NCI-H1417 (cell line): ENCODE measurements at regions not wholly inside any gene's neighbourhood (a gene's known extent, or its start where the extent isn't known, plus 50 kb on each side); places are given as distances from the start of the nearest gene placed in this dataset.
A peak's percentile ranks its signal among the peaks of the same experiment; 100 is the strongest.

Source experiments
- DNase-seq, 3 experiments: peaks; one replicate each; lab custom pipeline; 2025; lab: John Stamatoyannopoulos, UW

DNA sequence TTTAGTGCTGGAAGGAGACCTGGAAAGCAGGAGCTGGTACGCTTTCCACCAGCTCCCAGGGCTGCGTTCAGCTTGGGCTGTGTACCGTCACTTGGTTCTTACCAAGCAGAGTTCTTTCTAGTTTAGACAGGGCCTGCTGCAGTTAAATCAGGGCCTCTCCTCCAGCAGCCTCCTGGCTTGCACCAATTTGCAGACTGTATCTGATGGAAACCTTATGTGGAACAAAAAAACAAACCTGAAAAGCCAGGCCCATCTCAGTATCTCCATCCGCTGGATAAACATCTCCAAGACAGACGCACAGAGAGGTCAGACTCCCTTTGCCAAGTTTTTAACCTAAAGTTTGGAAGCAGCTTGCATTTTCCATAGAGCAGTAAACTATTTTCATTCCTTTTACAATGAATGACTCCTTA is 288.6 kb upstream of the SORL1-AS1 start:
- no peak for DNase-seq

- DNase-seq: no peak
Observed at GRCh38 chr11:121740902-121741301, 288.1 kb upstream of the SORL1-AS1 start.

DNA sequence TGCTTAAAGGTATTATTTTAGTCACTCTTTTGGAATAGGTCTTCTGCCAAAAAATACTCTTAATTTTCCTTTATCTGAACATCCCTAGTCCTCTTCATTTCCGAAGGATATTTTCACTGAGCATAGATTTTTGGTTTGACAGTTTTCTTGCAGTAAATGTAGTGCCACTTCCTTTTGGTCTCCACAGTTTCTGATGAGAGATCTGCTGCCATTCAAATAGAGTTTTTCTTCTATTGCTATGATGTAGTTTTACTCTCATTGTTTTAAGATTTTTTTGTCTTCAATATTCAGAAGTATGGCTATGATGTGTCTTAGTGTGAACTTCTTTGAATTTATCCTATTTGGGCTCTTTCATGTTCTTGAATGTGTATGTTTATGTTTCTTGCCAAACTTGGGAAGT is 281.1 kb upstream of the SORL1-AS1 start:
- DNase-seq: no peak

DNA sequence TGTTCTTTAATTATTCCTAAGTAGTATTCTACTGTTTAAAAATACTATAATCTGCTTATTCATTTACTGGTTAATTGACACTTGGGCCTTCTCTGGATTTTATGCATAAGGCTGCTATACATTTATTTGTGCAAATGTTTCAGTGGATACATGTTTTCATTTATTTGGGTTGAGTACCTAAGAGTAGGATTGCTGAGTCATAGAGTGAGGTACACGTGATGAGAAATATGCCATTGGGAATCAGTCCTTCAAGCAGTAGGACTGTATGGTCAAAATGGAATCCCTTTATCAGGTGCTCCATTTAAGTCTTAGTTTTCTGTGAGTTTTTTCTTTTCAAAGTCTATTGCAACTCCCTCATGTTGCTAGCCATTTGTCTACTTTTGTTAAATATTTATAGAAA is 275.2 kb upstream of the SORL1-AS1 start:
- no peak for DNase-seq

DNA sequence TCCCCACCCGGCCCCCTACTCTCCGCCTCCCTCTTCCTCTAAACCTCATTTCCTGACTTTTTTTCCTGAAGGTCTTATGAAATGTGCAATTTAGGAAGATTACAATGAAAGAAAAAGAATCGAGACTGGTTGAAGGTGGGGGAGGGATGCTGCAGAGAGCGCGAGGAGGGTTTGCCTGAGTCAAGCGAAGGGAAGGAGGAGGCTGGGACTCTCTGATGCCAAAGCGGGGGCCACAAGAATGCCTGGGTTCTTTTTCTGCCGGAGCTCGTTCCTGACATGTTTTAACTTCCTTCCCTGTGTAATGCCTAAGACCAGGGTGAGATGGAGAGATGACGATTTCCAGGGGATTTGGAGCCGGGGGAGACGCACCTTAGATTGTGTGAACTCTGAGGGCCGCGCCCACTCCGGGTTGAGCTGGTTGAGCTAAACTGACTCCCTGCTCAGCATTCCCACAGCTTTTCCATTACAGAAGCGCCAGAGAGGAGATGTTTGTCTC is 270.5 kb upstream of the SORL1-AS1 start:
- peak in 2 of 3 experiments; percentile 71 to 78 for DNase-seq

GRCh38 chr11:121722431-121723245 is 269.9 kb upstream of the SORL1-AS1 start:
- peak; percentile 54 to 96 (median 90) for DNase-seq

DNA sequence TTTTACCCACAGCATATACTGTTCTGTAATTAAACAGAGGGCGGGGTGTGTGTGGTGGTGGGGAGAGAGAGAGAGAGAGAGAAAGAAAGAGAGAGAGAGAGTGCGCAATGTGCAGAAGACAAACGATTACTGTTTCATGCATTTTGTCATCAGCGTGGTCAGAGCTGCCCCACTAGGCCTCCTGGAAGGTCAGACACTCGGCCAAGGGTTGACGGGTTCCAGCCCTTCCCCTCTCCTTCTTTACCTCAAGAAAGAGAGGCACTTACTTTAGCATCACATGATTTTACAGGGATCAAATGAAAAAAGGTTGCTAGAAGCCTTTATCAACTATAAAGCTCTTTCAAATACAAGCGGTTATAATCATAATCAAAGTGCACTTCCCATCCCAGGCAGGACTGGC is 269.2 kb upstream of the SORL1-AS1 start:
- DNase-seq: peak in 1 of 3 experiments; percentile 44

DNA sequence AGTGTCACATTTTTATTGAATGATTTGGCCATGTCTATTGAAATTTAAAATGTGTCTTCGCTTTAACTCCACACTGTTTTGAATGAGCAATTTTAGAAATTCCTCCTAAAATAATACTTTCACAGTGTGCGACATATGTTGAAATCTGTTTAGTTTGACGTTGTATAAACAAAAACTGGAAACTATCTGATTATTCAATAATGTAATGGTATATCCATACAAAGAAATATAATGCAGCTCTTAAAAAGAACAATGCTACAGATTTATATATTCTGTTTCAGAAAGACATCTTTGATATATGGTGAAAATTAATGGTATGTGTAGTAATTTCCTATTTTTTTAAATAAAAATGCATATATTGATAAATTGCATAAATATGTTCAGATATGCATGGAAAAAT is 268.7 kb upstream of the SORL1-AS1 start:
- no peak for DNase-seq

DNA sequence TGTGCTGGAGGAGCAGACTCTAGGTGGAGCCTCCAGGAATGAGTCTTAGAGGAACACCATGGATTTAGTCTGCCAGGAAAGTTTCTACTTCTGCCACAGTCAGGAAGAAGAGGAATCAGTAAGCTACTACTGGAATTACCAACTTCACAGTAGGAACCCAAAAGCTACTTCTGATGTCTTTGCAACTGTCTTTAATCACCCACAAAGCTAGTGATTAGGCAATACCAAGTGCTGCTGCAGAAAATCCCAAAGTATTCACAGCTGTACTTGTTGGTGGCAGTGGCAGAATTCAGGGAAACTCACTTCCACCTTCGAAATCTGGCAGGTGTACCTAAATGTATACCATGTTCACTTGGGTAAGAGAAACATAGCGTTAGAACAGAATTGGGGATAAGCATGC is 264.5 kb upstream of the SORL1-AS1 start:
- DNase-seq: no peak

DNA sequence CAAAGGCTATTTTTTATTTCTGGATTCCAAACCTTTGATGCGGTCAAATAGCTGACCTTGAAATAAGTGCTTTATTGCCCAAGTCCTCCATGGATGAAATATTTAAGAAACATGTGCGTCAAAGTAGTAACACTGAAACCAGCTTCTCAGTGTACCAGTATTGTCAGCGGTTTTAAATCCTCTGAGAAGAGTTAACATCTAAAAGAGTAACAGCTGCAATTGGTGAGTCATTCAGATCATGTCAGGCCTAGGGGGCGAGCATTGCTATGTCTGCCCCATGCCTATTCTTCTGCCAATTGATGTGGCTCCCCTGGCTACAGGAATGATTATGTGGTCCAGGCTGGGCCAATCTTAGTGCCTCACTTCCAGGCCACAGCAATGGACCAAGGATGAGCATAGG is 263.3 kb upstream of the SORL1-AS1 start:
- DNase-seq: no peak

DNA sequence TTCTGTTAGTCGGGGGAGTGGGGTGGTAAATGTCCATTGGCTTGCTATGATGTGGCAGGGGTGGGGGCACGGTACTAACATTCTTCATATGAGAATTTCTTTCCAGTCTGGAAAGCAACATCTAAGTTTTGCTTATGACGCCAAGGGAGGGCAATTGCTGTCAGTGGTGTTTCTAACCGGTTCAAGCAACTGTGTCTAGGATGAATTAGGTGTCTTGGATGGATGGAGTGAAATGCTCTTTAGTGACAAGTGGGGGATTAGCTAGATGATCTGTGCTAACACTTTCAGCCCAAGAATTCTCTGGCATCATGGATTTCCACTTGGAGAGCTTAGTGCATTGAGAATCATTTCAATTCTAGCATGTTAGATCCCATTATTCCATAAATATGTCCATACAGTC is 262.6 kb upstream of the SORL1-AS1 start:
- no peak for DNase-seq

DNA sequence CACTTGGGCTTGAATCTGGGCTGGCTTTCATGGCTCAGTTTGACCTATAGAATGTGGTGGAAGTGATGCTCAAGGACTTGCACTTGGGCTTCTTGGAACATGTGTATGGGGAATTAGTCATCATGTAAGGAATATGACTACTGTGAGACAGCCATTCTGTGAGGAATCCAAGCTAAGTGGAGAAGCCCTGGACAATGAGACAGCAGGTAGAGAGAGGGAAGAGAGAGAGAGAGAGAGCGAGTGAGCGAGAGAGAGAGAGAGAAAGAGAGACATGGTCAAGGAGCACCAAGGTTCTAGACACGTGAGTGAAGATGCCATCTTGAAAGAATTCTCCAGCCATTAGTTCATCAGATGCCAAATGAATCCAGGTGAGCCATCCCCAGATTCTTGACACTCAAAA is 261.6 kb upstream of the SORL1-AS1 start:
- DNase-seq: no peak

DNA sequence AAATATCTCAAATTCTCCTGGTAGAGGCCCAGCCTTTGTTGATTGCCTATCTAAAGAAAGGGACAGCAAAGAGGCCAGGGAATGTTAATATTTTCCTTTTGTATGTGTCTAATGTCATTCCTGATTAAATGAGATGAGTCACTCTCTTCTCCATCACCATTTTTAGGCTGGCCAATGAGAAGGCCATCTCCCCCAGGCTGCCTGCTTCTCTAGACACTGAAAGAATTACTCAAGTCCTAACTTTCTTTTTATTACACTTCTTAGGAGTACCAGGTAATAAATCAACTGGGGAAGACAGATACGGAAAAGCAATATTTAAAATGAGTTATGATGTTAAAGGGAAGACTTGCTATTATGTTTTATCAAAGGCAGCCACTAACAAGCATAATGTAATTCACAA is 259.2 kb upstream of the SORL1-AS1 start:
- peak in 1 of 3 experiments; percentile 13 for DNase-seq

GRCh38 chr11:121711236-121711635 is 258.5 kb upstream of the SORL1-AS1 start:
- DNase-seq: no peak

GRCh38 chr11:121706884-121707420 is 254.2 kb upstream of the SORL1-AS1 start:
- no peak for DNase-seq

- DNase-seq: no peak
Observed at GRCh38 chr11:121703201-121703600, 250.4 kb upstream of the SORL1-AS1 start.

DNA sequence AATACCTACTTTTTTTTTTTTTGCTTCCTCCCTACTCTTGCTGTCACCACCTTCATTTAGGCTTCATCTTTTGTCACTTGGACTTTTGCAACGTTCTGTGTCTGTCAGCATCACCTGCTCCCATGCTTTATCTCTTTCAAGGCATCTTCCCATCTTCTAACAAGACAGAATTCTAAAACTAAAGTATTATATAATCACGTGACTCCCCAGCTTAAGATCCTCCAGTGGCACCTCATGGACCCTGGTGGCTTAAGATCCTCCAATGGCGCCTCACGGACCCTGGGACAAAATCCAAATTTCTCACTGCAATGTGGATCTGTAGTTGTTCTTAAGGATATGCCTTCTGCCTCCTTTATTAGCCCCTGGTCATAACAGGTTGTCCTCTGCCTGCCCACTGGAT is 248.2 kb upstream of the SORL1-AS1 start:
- DNase-seq: no peak

- DNase-seq: no peak
Observed at GRCh38 chr11:121699801-121700200, 247.0 kb upstream of the SORL1-AS1 start.

DNA sequence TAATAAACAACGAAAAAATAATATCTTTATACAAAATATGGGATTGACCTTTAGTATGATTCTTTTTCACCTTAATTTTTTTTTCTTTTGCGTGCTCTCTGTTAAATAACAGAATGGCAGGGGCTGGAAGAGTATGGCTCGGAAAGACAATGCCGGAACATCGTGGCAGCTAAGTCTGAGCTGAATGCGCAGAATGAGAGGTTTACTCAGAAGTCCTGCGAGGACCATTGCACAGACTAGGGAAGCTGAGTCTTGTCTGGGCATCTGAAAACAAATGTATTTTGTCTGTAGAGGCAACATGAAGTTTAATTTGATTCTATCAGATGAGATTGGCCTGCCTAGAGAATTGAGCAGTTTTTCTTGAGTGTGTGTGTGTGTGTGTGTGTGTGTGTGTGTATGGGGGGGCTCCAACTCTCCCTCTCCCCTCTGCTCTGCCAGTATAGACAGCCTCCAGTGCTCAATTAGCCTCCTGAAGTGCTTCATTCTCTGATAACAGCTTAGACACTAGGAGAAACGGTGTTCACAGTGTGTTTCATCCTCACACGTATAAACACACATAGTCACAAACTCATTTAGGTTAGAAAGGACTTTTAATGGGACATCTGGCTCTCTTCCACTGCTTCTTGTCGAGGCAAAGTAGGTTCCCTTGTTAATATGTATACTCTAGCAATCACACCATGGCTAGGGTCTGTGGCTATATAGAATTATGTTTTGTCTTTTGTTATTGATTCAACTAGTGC is 244.3 kb upstream of the SORL1-AS1 start:
- DNase-seq: no peak

GRCh38 chr11:121696177-121696871 is 243.6 kb upstream of the SORL1-AS1 start:
- DNase-seq: peak in 2 of 3 experiments; percentile 24 to 54

- DNase-seq: no peak
Observed at GRCh38 chr11:121692236-121692635, 239.5 kb upstream of the SORL1-AS1 start.
